Activated gamma-delta T cell treated with anti-CD3 and anti-CD28 coated beads, Interleukin-2, amount 50 U/mL, for 16 hours (primary cell): ENCODE measurements at regions not wholly inside any gene's neighbourhood (a gene's known extent, or its start where the extent isn't known, plus 50 kb on each side); places are given as distances from the start of the nearest gene placed in this dataset.

ENCODE experiments used
- DNase-seq: peaks from one replicate; pipeline ENCODE4 v3.0.0-alpha.2; 2020; ENCODE audit warnings: low read depth

- DNase-seq: no peak
These were observed 170.0 kb upstream of the ZNF32 start for GRCh38 chr10:43818687-43819086.

- DNase-seq: no peak
These were observed 168.7 kb upstream of the ZNF32 start for GRCh38 chr10:43817368-43817767.

DNA sequence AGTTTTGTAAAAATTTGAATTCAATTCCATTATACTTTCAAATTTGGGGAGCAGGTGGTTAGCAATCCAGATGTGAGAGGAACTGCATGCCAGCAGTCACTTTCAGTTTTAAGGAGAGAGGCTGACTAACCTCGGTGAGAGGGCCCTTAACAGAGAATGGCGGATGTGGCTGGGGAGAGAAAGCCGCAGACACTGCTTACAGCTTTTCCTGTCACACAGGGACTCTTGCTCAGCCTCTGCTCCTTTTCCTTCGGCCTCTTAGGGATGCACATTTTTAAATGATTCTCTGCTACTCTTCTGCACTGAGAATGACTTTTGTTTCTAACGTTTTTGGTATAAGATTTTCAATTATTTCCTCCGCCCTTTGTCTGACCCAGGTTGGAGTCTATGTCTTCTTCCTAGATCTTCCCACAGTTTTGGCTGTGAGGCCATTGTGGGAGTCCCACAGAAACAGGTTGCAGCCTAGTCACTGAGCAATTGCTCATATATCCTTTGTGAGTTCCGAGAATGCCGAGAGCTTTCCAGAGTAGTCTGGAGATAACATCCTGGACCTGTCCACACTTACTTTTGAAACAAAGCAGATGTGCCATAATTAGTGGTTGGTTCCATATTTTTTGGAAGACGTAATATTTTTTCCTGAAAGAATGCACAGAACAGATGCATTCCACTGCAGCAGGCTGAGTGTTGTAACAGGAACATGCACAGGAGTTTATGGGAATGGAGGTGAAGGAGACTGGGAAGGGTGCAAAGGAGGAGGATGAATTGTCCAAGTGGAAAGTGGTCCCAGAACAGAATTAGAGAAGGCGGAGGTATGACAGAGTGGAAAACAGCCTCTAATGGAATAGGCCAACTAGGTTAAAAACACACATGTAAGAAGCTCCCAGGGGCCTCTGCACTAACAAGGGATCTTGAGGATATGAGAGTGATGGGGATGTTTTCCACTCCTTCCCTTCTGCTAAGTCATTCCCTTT is 168.0 kb upstream of the ZNF32 start:
- DNase-seq: peak; percentile 60

GRCh38 chr10:43815181-43815885 is 166.7 kb upstream of the ZNF32 start:
- DNase-seq: no peak

DNA sequence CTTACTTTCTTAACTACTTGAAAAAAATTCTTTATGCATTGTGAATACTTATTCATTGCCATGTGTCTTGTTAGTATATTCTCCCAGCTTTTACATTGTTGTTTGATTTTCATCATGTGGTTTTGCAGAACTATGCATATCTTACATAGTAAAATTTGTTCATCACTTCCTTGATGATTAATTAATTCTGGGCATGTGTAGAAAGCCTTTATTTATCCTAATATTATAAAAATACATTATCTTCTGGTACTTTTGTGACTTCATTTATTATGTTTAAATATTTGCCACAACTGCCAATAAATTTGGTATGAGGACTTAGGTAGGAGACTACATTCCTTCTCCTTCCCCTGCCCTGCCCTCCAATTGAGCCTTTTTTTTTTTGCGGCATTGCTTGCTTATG is 166.0 kb upstream of the ZNF32 start:
- DNase-seq: no peak

DNA sequence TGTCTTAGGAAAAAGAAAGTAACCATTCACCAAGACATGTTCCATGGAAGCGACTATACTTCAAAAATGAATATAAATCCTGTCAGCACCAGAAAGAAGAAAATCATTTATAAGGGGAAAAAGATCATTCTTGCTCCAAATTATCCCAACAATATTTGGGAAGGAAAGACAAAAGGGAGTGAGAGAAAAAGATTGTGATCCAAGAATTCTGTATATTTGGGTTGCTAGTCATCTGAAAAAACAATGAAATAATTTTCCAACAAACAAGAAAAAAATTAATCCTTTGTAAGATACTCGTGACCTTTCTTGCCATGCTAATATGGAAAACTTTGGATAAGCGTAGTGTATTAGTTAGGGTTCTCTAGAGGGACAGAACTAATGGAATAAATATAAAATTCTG is 163.2 kb upstream of the ZNF32 start:
- DNase-seq: no peak

- DNase-seq: no peak
These were observed 160.7 kb upstream of the ZNF32 start for GRCh38 chr10:43809211-43809930.

GRCh38 chr10:43808136-43808535 is 159.5 kb upstream of the ZNF32 start:
- DNase-seq: no peak

DNA sequence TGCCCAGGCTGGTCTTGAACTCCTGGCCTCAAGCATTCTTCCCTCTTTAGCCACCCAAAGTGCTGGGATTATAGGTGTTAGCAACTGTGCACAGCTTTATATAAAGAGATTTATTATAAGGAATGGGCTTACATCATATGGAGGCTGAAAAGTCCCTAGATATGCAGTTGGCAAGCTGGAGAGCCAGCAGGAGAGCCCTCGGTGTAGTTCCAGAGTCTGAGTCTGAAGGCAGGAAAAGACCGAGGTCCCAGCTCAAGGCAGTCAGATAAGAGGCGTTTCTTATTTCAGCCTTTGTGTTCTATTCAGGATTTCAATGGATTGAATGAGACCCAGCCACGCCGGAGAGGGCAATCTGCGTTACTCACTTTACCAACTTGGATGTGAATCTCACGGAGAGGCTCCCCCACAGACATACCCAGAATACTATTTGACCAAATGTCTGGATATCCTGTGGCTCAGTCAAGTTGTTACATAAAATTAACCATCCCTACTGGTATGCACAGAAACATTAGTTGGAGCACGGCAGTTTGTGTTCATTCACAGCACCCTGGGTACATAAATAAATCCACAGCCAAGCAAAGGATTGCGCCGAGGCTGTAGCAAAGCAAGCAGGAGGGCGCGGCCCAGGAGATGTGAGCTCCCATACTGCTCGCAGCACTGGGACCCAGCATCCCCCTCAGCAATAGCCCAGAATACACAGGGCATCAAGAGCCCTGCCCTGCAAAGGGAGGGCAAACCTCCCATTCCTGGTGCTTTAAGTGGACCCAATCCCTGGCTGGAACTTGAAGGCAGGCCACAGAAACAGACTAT is 158.4 kb upstream of the ZNF32 start:
- no peak for DNase-seq

DNA sequence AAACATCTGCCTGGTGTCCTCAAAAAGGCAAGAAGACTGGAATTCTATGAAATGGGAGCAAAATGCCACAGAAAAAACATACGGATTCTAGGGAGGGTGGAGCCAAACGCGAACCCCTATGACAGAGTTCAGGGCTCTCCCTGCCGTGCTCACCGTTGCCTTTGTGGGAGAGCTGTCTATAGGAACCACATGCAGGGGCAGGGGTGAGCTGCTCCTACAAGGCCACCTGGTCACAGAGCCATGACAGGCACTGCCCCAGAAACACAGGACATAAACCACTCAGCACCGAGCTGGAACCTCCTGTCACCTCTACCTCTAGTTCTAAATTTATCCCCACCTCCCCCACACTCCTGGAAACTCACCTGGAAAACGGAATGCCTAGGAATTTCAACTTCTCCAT is 155.1 kb upstream of the ZNF32 start:
- DNase-seq: no peak

DNA sequence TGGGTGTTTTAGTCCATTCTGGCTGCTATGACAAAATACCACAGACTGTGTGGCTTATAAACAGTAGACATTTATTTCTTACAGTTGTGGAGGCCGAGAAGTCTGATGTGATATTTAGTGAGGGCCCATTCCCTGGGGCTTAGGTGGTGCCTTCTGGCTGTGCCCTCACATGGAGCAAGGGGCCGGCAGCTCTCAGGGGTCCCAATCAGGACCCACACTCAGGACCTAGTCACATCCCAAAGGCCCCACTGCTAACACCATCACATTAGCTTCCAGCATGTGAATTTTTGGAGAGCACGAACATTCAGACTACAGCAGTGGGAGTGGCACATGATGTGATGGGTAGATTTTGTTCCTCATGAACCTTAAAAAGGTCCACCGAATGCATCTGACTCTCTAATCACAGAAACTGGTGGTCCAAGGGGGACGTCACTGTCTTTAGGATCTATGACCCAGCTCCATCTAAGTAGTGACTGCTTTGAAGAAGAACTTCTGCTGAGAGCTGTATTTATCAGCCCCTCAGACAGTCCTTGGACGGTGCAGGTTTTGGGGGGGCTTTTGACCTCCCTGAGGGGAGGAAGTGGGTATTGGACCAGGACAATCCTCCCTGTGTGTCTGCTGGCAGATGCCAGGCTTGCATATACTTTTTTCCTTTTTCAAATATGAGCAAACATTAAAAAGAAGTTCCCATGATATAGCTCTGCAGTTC is 154.5 kb upstream of the ZNF32 start:
- DNase-seq: no peak

DNA sequence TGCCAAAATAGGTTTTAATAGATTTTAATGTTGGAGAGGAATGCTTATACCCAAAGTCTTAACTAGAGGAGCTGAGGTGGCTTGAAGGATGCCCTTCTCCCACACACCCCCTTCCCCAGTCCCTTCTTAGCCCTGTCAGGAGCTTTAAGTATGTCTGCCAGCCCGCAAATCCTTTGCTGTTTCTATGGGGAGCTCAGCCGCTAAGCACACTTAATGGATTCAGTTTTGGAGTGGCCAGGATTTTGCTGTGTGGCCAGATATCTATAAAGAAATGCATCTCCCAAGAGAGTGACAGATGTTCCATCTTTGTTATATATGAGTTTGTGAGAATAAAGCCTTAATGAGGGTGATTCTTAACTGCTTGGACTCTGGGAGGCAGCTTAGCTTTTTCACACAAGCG is 152.9 kb upstream of the ZNF32 start:
- DNase-seq: no peak

GRCh38 chr10:43801140-43801539 is 152.5 kb upstream of the ZNF32 start:
- DNase-seq: no peak

- no peak for DNase-seq
These were observed 148.1 kb upstream of the ZNF32 start for GRCh38 chr10:43796781-43797180.

DNA sequence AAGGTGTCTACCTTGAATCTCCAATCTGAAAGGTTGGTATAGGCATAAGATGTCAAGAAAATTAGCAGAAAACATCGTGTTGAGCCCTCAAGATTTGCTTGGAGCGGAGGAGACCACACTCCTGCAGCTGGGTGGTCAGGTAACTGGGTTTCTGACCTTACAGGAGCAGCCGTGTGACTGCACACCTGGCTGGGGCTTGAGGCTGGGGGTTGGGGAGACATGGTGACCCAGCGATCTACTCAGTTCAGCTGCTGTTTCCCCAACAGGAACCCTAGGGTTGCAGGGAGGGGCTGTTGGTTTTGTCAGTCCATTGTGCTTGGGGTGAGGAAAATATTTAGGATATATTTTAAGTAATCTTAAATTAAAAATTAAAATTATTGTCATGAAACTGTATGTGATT is 147.0 kb upstream of the ZNF32 start:
- no peak for DNase-seq

DNA sequence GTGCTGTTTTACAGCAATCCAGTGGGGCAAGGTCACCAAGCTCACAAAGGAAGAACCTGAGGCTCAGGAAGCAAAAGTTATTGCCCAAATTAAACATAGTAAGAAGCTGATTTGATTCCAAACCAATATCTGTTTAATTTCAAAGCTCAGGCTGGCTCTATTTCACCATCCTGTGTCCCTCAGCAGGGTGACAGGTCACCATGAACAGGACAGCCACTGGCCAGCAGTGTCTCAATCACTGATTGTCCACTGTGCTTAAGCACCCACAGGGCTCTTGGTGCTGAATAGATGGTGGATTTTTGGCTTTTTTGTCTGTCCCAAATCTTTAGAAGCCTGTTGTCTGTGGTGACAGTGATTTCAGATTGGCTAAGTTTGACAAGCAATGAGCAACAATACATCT is 146.4 kb upstream of the ZNF32 start:
- DNase-seq: no peak

- DNase-seq: no peak
These were observed 145.6 kb upstream of the ZNF32 start for GRCh38 chr10:43794181-43794815.

GRCh38 chr10:43793704-43794103 is 145.0 kb upstream of the ZNF32 start:
- no peak for DNase-seq

GRCh38 chr10:43790147-43790546 is 141.5 kb upstream of the ZNF32 start:
- no peak for DNase-seq

DNA sequence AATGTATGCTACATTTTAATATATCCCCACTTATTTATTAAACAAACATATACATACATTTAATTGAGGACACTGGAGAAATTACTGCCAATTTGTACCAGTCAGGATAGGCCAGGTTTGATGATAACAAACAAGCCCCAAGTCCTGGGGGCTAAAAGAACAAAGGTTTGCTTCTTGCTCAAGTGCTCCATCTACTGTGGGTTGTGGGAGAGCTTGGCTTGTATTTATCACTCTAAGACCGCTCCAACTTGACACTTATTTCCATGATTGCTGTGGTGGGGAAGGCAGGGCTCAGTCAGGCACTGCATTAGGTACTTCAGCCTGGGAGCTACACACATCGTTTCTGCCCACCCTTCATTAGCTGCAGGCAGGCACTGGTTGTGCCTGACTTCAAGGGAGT is 136.6 kb upstream of the ZNF32 start:
- DNase-seq: no peak

DNA sequence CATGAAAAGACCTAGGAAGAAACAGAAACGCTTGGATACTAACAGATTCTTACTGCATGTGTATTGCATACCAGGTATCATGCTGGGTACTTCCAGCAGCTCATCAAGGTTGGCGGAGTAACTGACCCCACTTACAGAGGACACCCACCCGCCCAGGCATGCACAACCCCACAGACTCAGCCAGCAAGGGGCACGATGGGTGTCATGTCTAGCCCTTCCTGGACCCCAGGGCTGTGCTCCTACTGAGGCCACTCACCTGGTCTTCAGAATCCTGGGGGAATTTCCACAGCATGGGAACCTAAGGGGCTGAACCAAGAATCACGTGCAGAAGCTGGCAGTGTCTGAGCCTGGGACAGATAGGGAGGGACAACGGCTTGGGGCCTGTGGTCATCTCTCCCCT is 134.1 kb upstream of the ZNF32 start:
- DNase-seq: no peak
